ENCODE measurements at regions not wholly inside any gene's neighbourhood (a gene's known extent, or its start where the extent isn't known, plus 50 kb on each side); places are given as distances from the start of the nearest gene placed in this dataset.

DNA sequence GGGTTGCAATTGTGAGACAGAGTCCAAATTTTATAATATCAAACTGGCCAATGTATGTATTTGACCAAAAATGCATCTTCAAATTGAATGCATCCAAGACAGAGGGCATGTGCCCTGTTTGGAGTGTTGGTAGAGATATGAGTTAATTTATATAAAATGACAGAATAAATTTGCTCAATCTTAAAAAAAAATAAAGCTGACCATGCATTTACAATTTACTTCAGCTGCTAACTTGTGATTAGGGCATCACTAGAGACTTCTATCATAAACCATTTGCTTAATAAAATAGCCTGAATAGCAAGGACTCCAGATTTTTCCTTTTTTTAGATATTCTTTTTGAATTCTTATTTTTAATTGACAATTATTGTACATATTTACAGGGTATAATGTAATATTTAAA is 1345.8 kb downstream of the CDH11 start:
- TF ChIP-seq, protein P1, sequence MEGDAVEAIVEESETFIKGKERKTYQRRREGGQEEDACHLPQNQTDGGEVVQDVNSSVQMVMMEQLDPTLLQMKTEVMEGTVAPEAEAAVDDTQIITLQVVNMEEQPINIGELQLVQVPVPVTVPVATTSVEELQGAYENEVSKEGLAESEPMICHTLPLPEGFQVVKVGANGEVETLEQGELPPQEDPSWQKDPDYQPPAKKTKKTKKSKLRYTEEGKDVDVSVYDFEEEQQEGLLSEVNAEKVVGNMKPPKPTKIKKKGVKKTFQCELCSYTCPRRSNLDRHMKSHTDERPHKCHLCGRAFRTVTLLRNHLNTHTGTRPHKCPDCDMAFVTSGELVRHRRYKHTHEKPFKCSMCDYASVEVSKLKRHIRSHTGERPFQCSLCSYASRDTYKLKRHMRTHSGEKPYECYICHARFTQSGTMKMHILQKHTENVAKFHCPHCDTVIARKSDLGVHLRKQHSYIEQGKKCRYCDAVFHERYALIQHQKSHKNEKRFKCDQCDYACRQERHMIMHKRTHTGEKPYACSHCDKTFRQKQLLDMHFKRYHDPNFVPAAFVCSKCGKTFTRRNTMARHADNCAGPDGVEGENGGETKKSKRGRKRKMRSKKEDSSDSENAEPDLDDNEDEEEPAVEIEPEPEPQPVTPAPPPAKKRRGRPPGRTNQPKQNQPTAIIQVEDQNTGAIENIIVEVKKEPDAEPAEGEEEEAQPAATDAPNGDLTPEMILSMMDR (optimal IDR thresholded peaks at IDR 0.05 in 1 of 3, IDR thresholded peaks at IDR 0.05 in 1 of 3, conservative IDR thresholded peaks at IDR 0.05 in 1 of 3; ENCODE audit: extremely low read depth in 1 of 3, insufficient read depth in 2 of 3, low read length in 3 of 3) = no peak
- TF ChIP-seq EZH2 (IDR thresholded peaks at IDR 0.05; ENCODE audit: low read length) = no peak

Data from keratinocyte (primary cell).